IPS DF 6.9 (cell line): ENCODE measurements at regions not wholly inside any gene's neighbourhood (a gene's known extent, or its start where the extent isn't known, plus 50 kb on each side); places are given as distances from the start of the nearest gene placed in this dataset.

Experiments
- DNase-seq: peaks from one replicate; pipeline ENCODE4 v3.0.0-alpha.2; 2013; ENCODE audit warnings: low read depth, low spot score
- H3K27ac ChIP-seq: one replicate; pipeline ENCODE4 v1.5.1; 2013; ENCODE audit warnings: low read length, control low read depth
- H3K27me3 ChIP-seq: 2 replicates; pipeline ENCODE4 v1.6.1; 2013; ENCODE audit warnings: mild to moderate bottlenecking, low read length; ENCODE audit not compliant: control insufficient read depth, insufficient read depth
- H3K36me3 ChIP-seq: 2 replicates; pipeline ENCODE4 v1.6.1; 2013; ENCODE audit warnings: low read length; ENCODE audit not compliant: control insufficient read depth, insufficient read depth
- H3K4me1 ChIP-seq: 2 replicates; pipeline ENCODE4 v1.6.1; 2013; ENCODE audit warnings: low read length; ENCODE audit not compliant: control insufficient read depth, insufficient read depth
- H3K4me3 ChIP-seq: 2 replicates; pipeline ENCODE4 v1.5.1; 2013; ENCODE audit warnings: mild to moderate bottlenecking, low read length
- H3K9me3 ChIP-seq: 2 replicates; pipeline ENCODE4 v1.6.1; 2013; ENCODE audit warnings: low read length, inconsistent platforms; ENCODE audit not compliant: control insufficient read depth, insufficient read depth
- WGBS: extraction: QIAGEN DNeasy Blood & Tissue Kit; methylation state at CpG from one replicate; pipeline ENCODE4 v1.1.7; 2013; ENCODE audit warnings: mixed read lengths, missing lambda C conversion rate; ENCODE audit not compliant: insufficient read length, insufficient coverage; 5-methylcytosine and 5-hydroxymethylcytosine counted together

- Histone ChIP-seq H3K4me3 (no peak overlapping the region), H3K27ac (no peak overlapping the region), H3K9me3 (no peaks in the 10 kb centered on the region), H3K27me3 (no peaks in the 10 kb centered on the region), H3K4me1 (peaks cover 1% of the 10 kb centered on the region; the same call in 1 of the 2 replicates), H3K36me3 (no peaks in the 10 kb centered on the region)
- no CpG with 5 or more reads among the region's 3 CpGs for WGBS
- no peak for DNase-seq
These were observed 311.1 kb upstream of the KCNH8 start for GRCh38 chr3:18837137-18837755.

GRCh38 chr3:18835021-18835420, 313.3 kb upstream of the KCNH8 start:
- no peak overlapping the region for H3K27ac ChIP-seq
- no CpG with 5 or more reads among the region's 4 CpGs for WGBS
- no peak for DNase-seq
- no peaks in the 10 kb centered on the region for H3K36me3 ChIP-seq
- peaks cover 1% of the 10 kb centered on the region; the same call in 1 of the 2 replicates for H3K4me1 ChIP-seq
- H3K4me3 ChIP-seq = no peak overlapping the region
- H3K9me3 ChIP-seq = no peaks in the 10 kb centered on the region
- no peaks in the 10 kb centered on the region for H3K27me3 ChIP-seq

GRCh38 chr3:18830087-18830486, 318.2 kb upstream of the KCNH8 start:
- Histone ChIP-seq H3K4me1 (no peaks in the 10 kb centered on the region), H3K27me3 (no peaks in the 10 kb centered on the region), H3K36me3 (no peaks in the 10 kb centered on the region), H3K27ac (no peak overlapping the region), H3K4me3 (no peak overlapping the region), H3K9me3 (no peaks in the 10 kb centered on the region)
- no peak for DNase-seq
- no CpG with 5 or more reads among the region's 5 CpGs for WGBS

- H3K4me3 ChIP-seq = no peak overlapping the region
- H3K9me3 ChIP-seq = no peaks in the 10 kb centered on the region
- 100% methylated on average over 2 of the region's 2 CpGs for whole genome bisulfite sequencing
- H3K4me1 ChIP-seq = no peaks in the 10 kb centered on the region
- H3K27me3 ChIP-seq = no peaks in the 10 kb centered on the region
- H3K27ac ChIP-seq = no peak overlapping the region
- no peaks in the 10 kb centered on the region for H3K36me3 ChIP-seq
- DNase-seq = no peak
These were observed 319.7 kb upstream of the KCNH8 start for GRCh38 chr3:18828637-18829036.

- no peak for DNase-seq
- Histone ChIP-seq H3K36me3 (no peaks in the 10 kb centered on the region), H3K27me3 (no peaks in the 10 kb centered on the region), H3K27ac (no peak overlapping the region), H3K4me3 (no peak overlapping the region), H3K9me3 (no peaks in the 10 kb centered on the region), H3K4me1 (no peaks in the 10 kb centered on the region)
- WGBS = no CpG with 5 or more reads among the region's 3 CpGs
These were observed 320.6 kb upstream of the KCNH8 start for GRCh38 chr3:18827664-18828063.

GRCh38 chr3:18825665-18826064, 322.6 kb upstream of the KCNH8 start:
- Histone ChIP-seq H3K9me3 (no peaks in the 10 kb centered on the region), H3K36me3 (no peaks in the 10 kb centered on the region), H3K4me3 (no peak overlapping the region), H3K27ac (no peak overlapping the region), H3K4me1 (no peaks in the 10 kb centered on the region), H3K27me3 (no peaks in the 10 kb centered on the region)
- WGBS = no CpG with 5 or more reads among the region's 2 CpGs
- no peak for DNase-seq

GRCh38 chr3:18813300-18813699, 335.0 kb upstream of the KCNH8 start:
- H3K36me3 ChIP-seq = no peaks in the 10 kb centered on the region
- no CpG with 5 or more reads among the region's 3 CpGs for WGBS
- no peak overlapping the region for H3K4me3 ChIP-seq

GRCh38 chr3:18812316-18812715, 336.0 kb upstream of the KCNH8 start:
- no peak overlapping the region for H3K27ac ChIP-seq

More at GRCh38 chr3:18813300-18813699, 335.0 kb upstream of the KCNH8 start:
- no peak for DNase-seq
- Histone ChIP-seq H3K27me3 (no peaks in the 10 kb centered on the region), H3K27ac (no peak overlapping the region), H3K9me3 (no peaks in the 10 kb centered on the region), H3K4me1 (no peaks in the 10 kb centered on the region)

GRCh38 chr3:18810306-18810661, 338.0 kb upstream of the KCNH8 start:
- Histone ChIP-seq H3K4me3 (no peak overlapping the region), H3K36me3 (no peaks in the 10 kb centered on the region), H3K4me1 (no peaks in the 10 kb centered on the region), H3K9me3 (no peaks in the 10 kb centered on the region), H3K27me3 (no peaks in the 10 kb centered on the region), H3K27ac (no peak overlapping the region)
- DNase-seq = no peak
- no CpG with 5 or more reads among the region's 1 CpG for WGBS

More at GRCh38 chr3:18812316-18812715, 336.0 kb upstream of the KCNH8 start:
- no peak for DNase-seq
- Histone ChIP-seq H3K4me3 (no peak overlapping the region), H3K4me1 (no peaks in the 10 kb centered on the region), H3K27me3 (no peaks in the 10 kb centered on the region), H3K9me3 (no peaks in the 10 kb centered on the region), H3K36me3 (no peaks in the 10 kb centered on the region)
- no CpG with 5 or more reads among the region's 3 CpGs for WGBS

- WGBS = no CpG with 5 or more reads among the region's 3 CpGs
- no peak for DNase-seq
- H3K9me3 ChIP-seq = no peaks in the 10 kb centered on the region
- H3K4me3 ChIP-seq = no peak overlapping the region
- H3K4me1 ChIP-seq = no peaks in the 10 kb centered on the region
- no peaks in the 10 kb centered on the region for H3K36me3 ChIP-seq
- no peak overlapping the region for H3K27ac ChIP-seq
- H3K27me3 ChIP-seq = no peaks in the 10 kb centered on the region
These were observed 338.5 kb upstream of the KCNH8 start for GRCh38 chr3:18809640-18810305.

- no peak for DNase-seq
- Histone ChIP-seq H3K4me1 (no peaks in the 10 kb centered on the region), H3K27ac (no peak overlapping the region), H3K4me3 (no peak overlapping the region), H3K36me3 (no peaks in the 10 kb centered on the region), H3K9me3 (no peaks in the 10 kb centered on the region), H3K27me3 (no peaks in the 10 kb centered on the region)
- WGBS = no CpG with 5 or more reads among the region's 6 CpGs
These were observed 339.9 kb upstream of the KCNH8 start for GRCh38 chr3:18808429-18808828.
